HPDE6-E6E7 (cell line): ENCODE measurements at regions not wholly inside any gene's neighbourhood (a gene's known extent, or its start where the extent isn't known, plus 50 kb on each side); places are given as distances from the start of the nearest gene placed in this dataset.

Experiments used
- DNase-seq: peaks from one replicate; pipeline ENCODE4 v3.0.0; 2011; ENCODE audit warnings: missing footprints; ENCODE audit errors: extremely low spot score

DNA sequence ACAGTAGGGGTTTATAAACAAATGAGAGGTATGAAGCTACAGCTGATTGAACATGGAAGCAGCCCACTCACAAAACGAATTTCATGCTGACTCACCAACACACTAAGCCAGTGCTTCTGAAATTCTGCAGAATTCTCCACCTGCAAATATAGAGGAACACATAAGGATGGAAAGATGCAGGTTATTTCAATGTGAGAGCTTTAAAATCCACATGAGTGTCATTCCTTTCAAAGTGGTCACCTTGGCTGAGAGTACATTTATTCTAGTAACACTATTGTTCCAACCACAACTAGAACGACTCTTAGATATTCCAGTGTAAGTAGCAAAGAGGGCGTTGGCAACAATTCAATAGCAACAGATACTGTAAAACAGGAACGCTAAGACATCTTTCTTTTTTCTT lies 189.9 kb upstream of the TSC22D2 start:
- no peak for DNase-seq

GRCh38 chr3:150217691-150218090 lies 190.4 kb upstream of the TSC22D2 start:
- no peak for DNase-seq

GRCh38 chr3:150216866-150217600 lies 191.1 kb upstream of the TSC22D2 start:
- DNase-seq, result no peak

DNA sequence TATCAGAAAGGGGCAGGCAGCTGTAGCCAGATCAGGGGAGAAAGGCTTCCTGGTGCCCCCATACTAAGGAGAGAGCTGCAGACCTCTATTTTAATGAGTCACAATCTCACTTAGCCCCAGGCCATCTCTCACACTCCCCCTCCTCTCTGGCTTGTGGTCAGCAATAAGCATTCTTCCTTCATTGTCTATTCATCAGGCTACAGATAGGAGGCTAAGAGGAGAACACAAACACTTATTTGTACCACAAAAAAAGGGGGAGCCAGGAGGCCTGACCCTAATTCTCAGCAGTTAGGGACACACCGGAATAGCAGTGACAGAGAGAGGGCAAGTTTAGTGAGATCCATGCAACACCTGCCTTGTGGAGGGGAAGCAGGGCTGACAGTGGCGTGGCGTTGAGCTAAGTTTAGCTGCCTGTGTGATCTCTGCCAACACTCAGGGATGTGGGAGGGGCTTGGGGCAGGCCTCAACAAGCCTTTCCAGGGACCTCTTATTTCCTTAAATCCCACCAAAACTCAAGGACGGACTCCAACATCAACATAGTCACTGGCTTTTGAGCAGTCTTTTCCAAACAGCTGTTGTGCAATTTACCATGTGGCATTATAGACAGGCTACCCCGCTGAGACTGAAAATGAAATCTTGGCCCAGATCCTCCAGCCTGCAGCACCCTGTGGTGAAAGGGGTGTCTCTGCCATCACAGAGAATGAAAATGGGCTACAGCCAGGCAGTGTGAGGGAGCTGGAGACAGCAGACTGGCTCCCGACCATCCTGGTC lies 191.9 kb upstream of the TSC22D2 start:
- DNase-seq, result no peak

GRCh38 chr3:150215616-150216015 lies 192.5 kb upstream of the TSC22D2 start:
- DNase-seq, result no peak

DNA sequence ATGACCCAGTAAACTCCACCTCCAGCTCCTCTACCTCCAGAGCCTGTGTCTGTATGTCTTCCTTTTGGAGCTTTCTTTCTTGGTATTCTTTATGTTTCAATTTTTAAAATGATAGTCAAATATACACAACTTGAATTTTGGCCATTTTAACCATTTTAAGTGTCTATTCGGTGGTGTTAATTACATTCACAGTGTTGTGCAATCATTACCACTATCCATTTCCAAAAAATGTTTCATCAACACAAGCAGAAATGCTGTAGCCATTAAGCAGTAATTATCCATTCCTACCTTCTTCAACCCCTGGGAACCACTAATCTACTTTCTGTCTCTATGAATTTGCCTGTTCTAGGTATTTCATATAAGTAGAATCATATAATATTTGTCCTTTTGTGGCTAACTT lies 194.5 kb upstream of the TSC22D2 start:
- no peak for DNase-seq

- DNase-seq, result no peak
Measured at GRCh38 chr3:150210461-150211110, 197.5 kb upstream of the TSC22D2 start.

DNA sequence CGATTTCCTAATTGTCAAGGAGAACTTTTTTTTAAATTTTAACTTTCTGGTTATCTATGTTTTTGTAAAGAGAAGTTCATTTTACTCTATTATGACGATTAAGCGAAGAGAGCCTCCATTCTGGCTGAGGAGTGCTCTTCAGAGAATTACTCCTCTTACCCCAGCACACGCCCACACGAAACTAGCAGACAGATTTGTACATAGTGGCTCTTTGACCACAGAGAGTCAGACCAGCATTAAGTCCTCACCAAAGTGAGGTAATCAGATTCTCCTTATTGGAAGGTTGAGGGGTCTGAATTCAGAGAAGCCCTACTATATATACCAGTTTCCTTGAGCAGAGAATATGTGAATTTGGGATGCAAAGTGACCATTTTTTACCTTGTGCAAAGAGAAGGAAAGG lies 204.8 kb upstream of the TSC22D2 start:
- no peak for DNase-seq

DNA sequence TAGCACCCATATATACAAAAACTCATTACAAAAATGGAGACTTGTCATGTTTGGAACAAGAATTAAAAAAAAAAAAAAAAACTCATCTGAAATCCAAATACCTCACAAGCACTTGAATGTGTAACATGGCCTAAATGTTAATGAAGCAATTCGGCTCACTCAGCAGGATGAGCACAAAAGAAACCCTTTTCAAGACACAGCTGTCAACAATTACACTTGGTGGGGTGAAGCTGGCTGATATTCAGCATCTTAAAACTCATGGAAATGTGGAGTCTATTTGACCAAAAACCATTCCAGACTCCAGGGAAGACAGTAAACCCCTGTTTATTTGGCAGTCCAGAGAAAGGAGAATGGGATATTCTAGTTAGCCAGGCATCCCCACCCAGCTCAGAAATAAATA lies 205.4 kb upstream of the TSC22D2 start:
- DNase-seq, result no peak

DNA sequence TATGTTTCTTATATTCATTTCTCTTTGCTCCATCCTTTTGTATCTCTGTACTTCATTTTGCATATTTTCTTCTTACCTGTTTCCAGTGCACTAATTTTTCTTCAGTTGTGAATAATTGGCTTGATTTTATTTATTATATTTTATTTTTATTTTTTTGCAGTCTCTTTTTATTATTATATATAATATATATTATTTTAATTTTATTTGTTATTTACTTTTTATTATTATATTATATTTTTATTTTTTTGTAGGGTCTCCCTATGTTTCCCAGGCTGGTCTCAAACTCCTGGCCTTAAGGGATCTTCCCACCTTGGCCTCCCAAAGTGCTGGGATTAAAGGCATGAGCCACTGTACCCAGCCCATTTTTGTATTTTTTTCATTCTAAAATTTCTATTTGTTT lies 213.1 kb upstream of the TSC22D2 start:
- DNase-seq, result no peak

- DNase-seq, result no peak
Measured at GRCh38 chr3:150194513-150194912, 213.6 kb upstream of the TSC22D2 start.

DNA sequence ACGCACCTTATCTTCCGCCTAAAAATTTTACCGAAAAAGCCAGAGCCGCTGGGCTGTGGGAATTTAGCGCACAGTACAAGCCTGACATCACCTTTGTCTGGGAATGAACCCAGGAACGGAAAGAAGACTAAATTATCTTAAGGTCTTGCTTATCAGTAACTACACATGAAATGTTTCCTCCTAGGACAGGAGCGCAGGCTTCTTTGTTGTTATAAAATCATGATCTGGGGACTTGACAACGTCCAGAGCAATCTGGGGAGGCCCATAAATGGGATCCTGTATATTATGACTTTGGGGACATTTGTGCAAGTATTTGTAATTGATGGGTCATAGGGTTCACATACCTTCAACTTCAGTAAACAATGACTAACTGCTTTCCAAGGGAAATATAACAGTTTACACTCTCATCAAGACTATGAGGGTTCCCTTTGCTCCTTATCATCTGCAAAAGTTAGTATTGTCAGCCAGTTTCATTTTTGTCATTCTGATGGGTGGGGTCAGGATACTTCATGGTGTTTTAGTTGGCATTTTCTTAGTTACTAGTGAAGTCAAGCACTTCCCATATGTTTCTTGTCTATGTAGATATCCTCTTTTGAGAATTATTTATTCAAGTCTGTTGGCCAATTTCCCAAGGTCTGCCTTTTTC lies 213.9 kb upstream of the PFN2 start:
- DNase-seq, result no peak

DNA sequence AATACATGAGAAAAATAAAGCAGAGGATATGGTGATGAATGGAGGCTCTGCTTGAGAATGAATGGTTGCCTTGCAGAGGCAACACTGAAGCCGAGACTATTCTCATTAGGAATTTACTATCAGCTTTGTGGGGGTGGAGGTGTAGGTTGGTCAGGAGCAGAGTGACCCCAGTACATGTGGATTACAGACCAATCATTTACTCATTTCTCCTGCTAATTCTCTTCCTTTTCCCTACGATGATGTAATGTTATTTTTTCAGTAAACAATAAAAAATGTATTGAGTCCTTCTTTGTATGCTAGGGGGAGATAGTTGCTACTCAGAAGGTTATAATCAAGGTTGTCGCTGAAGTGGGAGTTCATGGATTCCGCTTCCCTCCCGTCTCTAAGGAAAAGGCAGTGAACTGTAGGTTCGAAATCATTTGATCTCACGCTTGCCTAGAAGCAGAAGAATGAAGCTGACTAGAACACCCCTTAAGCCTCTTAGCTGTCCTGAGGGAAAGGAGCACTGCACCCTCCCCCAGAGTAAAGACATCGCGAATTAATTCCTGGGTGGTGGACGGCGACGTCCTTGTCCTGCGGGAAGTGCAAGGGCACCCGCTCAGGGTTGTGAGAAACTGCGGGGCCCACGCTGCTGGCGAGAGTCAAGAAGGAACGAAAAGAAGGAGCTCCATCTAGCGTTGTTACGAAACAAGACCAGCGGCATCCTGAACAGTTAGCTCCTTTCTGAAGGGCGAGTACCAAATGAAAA lies 213.2 kb upstream of the PFN2 start:
- DNase-seq, result peak; percentile 53

DNA sequence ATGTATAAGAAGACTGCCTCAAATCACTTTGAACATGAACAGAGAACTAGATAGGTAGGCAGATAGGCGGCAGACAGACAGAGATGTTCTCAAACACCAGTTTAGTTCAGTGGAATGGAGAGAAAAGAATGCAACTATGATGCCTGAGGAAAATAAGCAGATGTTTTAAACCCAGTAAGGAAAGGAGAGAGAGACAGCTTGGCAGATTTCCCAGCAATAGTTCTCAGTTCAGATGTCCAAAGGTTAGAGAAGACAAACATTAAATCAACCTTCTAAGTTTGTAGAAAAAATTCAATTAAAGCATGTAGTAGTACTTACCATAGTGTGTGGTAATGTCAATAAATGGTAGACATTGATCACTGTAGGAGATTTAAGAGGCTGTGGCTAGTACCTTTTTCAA lies 209.6 kb upstream of the PFN2 start:
- no peak for DNase-seq

DNA sequence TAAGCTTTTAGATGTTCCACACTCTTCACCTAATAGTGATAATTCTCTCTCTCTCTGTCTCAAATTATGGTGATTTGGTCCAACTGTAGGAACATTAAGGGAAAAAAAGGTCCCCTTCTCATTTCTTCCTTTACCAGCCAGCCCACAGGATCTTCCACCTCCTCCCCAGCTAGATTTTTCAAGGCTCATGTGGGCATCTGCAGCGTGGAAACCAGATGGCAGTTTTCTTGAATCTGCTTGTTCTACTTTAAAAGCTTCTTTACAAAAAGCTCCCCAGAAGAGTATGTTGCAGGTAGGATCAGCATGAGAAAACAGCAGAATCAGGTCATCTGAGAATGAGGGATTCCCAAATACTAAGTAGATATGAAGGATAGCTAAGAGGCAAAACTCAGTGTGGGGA lies 208.6 kb upstream of the PFN2 start:
- no peak for DNase-seq

DNA sequence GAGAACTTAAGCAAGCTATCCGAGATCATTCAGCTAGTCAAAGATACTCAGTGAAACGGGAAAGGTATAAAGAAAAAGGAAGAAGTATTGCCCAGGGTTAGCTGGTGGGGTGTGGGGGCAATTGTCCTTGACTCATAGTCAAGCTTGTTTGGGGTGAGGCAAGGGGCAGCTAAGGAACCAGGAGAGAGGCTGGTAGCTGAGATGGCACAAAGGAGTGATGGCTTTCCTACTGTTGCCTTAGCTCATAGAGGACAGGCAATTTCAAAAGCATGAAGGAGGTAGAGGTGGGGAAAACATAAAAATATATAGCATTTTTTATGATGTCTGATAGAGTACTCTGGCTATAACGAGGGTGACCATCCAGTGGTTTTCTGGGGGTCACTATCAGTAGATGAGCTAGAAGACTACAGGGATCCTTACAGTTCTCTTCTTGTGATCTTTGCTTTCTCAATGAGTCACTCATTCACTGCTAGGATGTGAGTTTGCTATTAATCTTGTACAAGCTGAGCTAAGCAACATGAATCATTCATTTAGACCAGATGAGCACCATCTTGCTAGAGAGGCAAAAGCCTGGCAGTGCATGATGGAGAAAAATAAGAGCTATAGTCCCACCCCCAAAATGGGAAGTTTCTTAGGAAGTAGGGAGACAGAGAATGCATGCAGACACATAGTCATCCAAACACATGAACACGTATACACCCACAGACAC lies 207.1 kb upstream of the PFN2 start:
- no peak for DNase-seq

- DNase-seq, result no peak
Measured at GRCh38 chr3:150174179-150174578, 203.5 kb upstream of the PFN2 start.

GRCh38 chr3:150172356-150172755 lies 201.7 kb upstream of the PFN2 start:
- DNase-seq, result no peak

- no peak for DNase-seq
Measured at GRCh38 chr3:150170852-150171520, 200.3 kb upstream of the PFN2 start.

- no peak for DNase-seq
Measured at GRCh38 chr3:150169330-150169940, 198.7 kb upstream of the PFN2 start.
